NOMO-1 treated with dmso at 0.1 percent for 144 hours (cell line): ENCODE measurements at regions not wholly inside any gene's neighbourhood (a gene's known extent, or its start where the extent isn't known, plus 50 kb on each side); places are given as distances from the start of the nearest gene placed in this dataset.

Source experiments
- DNase-seq: peaks from one replicate; lab custom pipeline; 2025; ENCODE audit not compliant: unreplicated experiment; lab: John Stamatoyannopoulos, UW

GRCh38 chr10:130554701-130555410, 418.7 kb downstream of the GLRX3 start:
- no peak for DNase-seq

- no peak for DNase-seq
Measured at GRCh38 chr10:130555411-130555750, 419.2 kb downstream of the GLRX3 start.

GRCh38 chr10:130557181-130557845, 421.1 kb downstream of the GLRX3 start:
- no peak for DNase-seq

- no peak for DNase-seq
Measured at GRCh38 chr10:130558746-130559546, 422.8 kb downstream of the GLRX3 start.

GRCh38 chr10:130559547-130559880, 423.3 kb downstream of the GLRX3 start:
- no peak for DNase-seq

- DNase-seq, result no peak
Measured at GRCh38 chr10:130560116-130560515, 423.9 kb downstream of the GLRX3 start.

- no peak for DNase-seq
Measured at GRCh38 chr10:130560573-130560972, 424.4 kb downstream of the GLRX3 start.

GRCh38 chr10:130561681-130562080, 425.5 kb downstream of the GLRX3 start:
- no peak for DNase-seq

GRCh38 chr10:130567011-130567410, 430.8 kb downstream of the GLRX3 start:
- no peak for DNase-seq

GRCh38 chr10:130567436-130567835, 431.2 kb downstream of the GLRX3 start:
- DNase-seq, result no peak

- DNase-seq, result no peak
Measured at GRCh38 chr10:130568246-130568645, 432.1 kb downstream of the GLRX3 start.

GRCh38 chr10:130570074-130570473, 433.9 kb downstream of the GLRX3 start:
- no peak for DNase-seq

- no peak for DNase-seq
Measured at GRCh38 chr10:130571674-130572073, 435.5 kb downstream of the GLRX3 start.

GRCh38 chr10:130573446-130573845, 437.3 kb downstream of the GLRX3 start:
- no peak for DNase-seq

- no peak for DNase-seq
Measured at GRCh38 chr10:130575756-130576285, 439.6 kb downstream of the GLRX3 start.

GRCh38 chr10:130576427-130576826, 440.2 kb downstream of the GLRX3 start:
- DNase-seq, result no peak

GRCh38 chr10:130577039-130577438, 440.8 kb downstream of the GLRX3 start:
- no peak for DNase-seq

- no peak for DNase-seq
Measured at GRCh38 chr10:130578532-130579289, 442.5 kb downstream of the GLRX3 start.

GRCh38 chr10:130579913-130580312, 443.7 kb downstream of the GLRX3 start:
- DNase-seq, result no peak

GRCh38 chr10:130580975-130581374, 444.8 kb downstream of the GLRX3 start:
- DNase-seq, result no peak

- no peak for DNase-seq
Measured at GRCh38 chr10:130587718-130588117, 451.5 kb downstream of the GLRX3 start.
